HCT116 (cell line): ENCODE measurements at regions not wholly inside any gene's neighbourhood (a gene's known extent, or its start where the extent isn't known, plus 50 kb on each side); places are given as distances from the start of the nearest gene placed in this dataset.

ENCODE experiments used
- ATAC-seq: fragments of 200-7000 bp; cut with Tn5 transposase; 2 replicates; pipeline ENCODE4 v1.9.1; 2020; ENCODE audit warnings: mild to moderate bottlenecking, moderate library complexity
- BruUV-seq: library from RNA; stranded (reverse); fragments of 400-500 nt; replicated peaks from 2 replicates; lab custom pipeline; 2021; lab: Mats Ljungman, UMichigan
- CTCF ChIA-PET: fragments of 300-600 bp; sonication (Branson Sonifier 250); formaldehyde crosslinking; loops from one replicate; lab custom pipeline; 2021; ENCODE audit warnings: antibody characterized with exemption; lab: Charles Lee
- POLR2A ChIA-PET: fragments of 300-600, 350-600 bp; sonication (Branson Sonifier 250); formaldehyde crosslinking; loops from one replicate; lab custom pipeline; 2021; ENCODE audit warnings: antibody characterized with exemption; lab: Charles Lee
- RAD21 ChIA-PET, 2 experiments: fragments of 300-600 bp; sonication (Branson Sonifier 250); formaldehyde crosslinking; loops; one replicate each; lab custom pipeline; 2023; ENCODE audit warnings: low total read pairs in 2 of 2; ENCODE audit not compliant: uncharacterized antibody in 2 of 2, unreplicated experiment in 2 of 2, low non-redundant PET in 1 of 2; lab: Charles Lee
- DNase-seq: peaks from one replicate; pipeline ENCODE4 v3.0.0-alpha.2; 2010; ENCODE audit warnings: low read depth, low spot score
- H2AFZ ChIP-seq: fragments of 200-600 bp; shearing (Covaris generic), sonication (generic); 2 replicates; pipeline ENCODE4 v1.6.1; 2017; ENCODE audit warnings: low read depth, mixed run types, mixed read lengths, antibody characterized with exemption, low read length; ENCODE audit not compliant: poor library complexity, severe bottlenecking
- H3K27ac ChIP-seq: 2 replicates; pipeline ENCODE4 v1.5.1; 2012; ENCODE audit warnings: low read depth, low read length
- H3K27me3 ChIP-seq: fragments of 200-600 bp; sonication (generic); 2 replicates; pipeline ENCODE4 v1.6.1; 2016; ENCODE audit warnings: mixed run types, low read length, mixed read lengths; ENCODE audit not compliant: insufficient read depth
- H3K36me3 ChIP-seq, 2 experiments: fragments of 200-500 bp in 1 of 2; fragments of 200-600 bp in 1 of 2; sonication (Bioruptor generic) in 1 of 2; sonication (generic) in 1 of 2; 2 replicates each; pipeline versions ENCODE4 v1.5.1 to v1.6.1; 2014 to 2016; ENCODE audit warnings: low read length in 2 of 2, inconsistent platforms in 1 of 2, mixed read lengths in 1 of 2, mixed run types in 1 of 2; ENCODE audit not compliant: insufficient read depth in 2 of 2, control insufficient read depth in 1 of 2
- H3K4me1 ChIP-seq, 2 experiments: fragments of 200-600 bp in 1 of 2; sonication (generic) in 1 of 2; 2 replicates each; pipeline versions ENCODE4 v1.5.1 to v1.6.1; 2012 to 2017; ENCODE audit warnings: low read length in 2 of 2, inconsistent platforms in 1 of 2, mild to moderate bottlenecking in 1 of 2, mixed read lengths in 1 of 2, mixed run types in 1 of 2, moderate library complexity in 1 of 2; ENCODE audit not compliant: insufficient read depth in 2 of 2, control insufficient read depth in 1 of 2
- H3K4me2 ChIP-seq: fragments of 200-600 bp; sonication (generic); 2 replicates; pipeline ENCODE4 v1.6.1; 2017; ENCODE audit warnings: mixed run types, low read length, mixed read lengths
- H3K4me3 ChIP-seq, 2 experiments: fragments of 200-600 bp in 1 of 2; sonication (generic) in 1 of 2; replicated peaks in 1 of 2; 2 replicates each; pipeline ENCODE4 v1.5.1; 2011 to 2016; ENCODE audit warnings: low read length in 2 of 2, control low read depth in 1 of 2, low read depth in 1 of 2, mild to moderate bottlenecking in 1 of 2, mixed read lengths in 1 of 2, mixed run types in 1 of 2
- H3K79me2 ChIP-seq: fragments of 200-600 bp; sonication (generic); 2 replicates; pipeline ENCODE4 v1.6.1; 2017; ENCODE audit warnings: mild to moderate bottlenecking, mixed run types, low read length, moderate library complexity, mixed read lengths; ENCODE audit not compliant: insufficient read depth
- H3K9ac ChIP-seq: fragments of 200-600 bp; sonication (generic); 2 replicates; pipeline ENCODE4 v1.6.1; 2016; ENCODE audit warnings: low read length, mixed read lengths
- H3K9me2 ChIP-seq: fragments of 200-600 bp; sonication (generic), shearing (Covaris generic); 2 replicates; pipeline ENCODE4 v1.6.1; 2017; ENCODE audit warnings: mixed run types, mild to moderate bottlenecking, moderate library complexity; ENCODE audit not compliant: insufficient read depth
- H3K9me3 ChIP-seq, 2 experiments: fragments of 200-500 bp in 1 of 2; fragments of 200-600 bp in 1 of 2; sonication (Bioruptor generic) in 1 of 2; sonication (generic) in 1 of 2; 2 replicates each; pipeline ENCODE4 v1.6.1; 2014 to 2017; ENCODE audit warnings: low read length in 2 of 2, mixed read lengths in 2 of 2, inconsistent platforms in 1 of 2, low read depth in 1 of 2, mild to moderate bottlenecking in 1 of 2, mixed run types in 1 of 2, moderate library complexity in 1 of 2; ENCODE audit not compliant: control insufficient read depth in 1 of 2, insufficient read depth in 1 of 2
- H4K20me1 ChIP-seq: fragments of 200-600 bp; sonication (generic), shearing (Covaris generic); 2 replicates; pipeline ENCODE4 v1.6.1; 2017; ENCODE audit warnings: mixed run types, mild to moderate bottlenecking, moderate library complexity; ENCODE audit not compliant: insufficient read depth
- CBX3 ChIP-seq: IDR thresholded peaks from 2 replicates; pipeline ENCODE4 v1.6.1; 2012; ENCODE audit warnings: low read depth
- CEBPB ChIP-seq: IDR thresholded peaks from 2 replicates; pipeline ENCODE4 v1.6.1; 2012; ENCODE audit warnings: low read depth
- ELF1 ChIP-seq: IDR thresholded peaks from 2 replicates; pipeline ENCODE4 v1.6.1; 2012; ENCODE audit warnings: low read depth, borderline replicate concordance
- EZH2 ChIP-seq: fragments of 200-600 bp; sonication (generic); IDR thresholded peaks from 2 replicates; pipeline ENCODE4 v1.6.1; 2017; ENCODE audit warnings: antibody characterized with exemption, mixed run types
- EZH2phosphoT487 ChIP-seq: fragments of 200-600 bp; IDR thresholded peaks from 2 replicates; pipeline ENCODE4 v1.6.1; 2018; ENCODE audit warnings: antibody characterized with exemption, borderline replicate concordance
- FOSL1 ChIP-seq: IDR thresholded peaks from 2 replicates; pipeline ENCODE4 v1.6.1; 2012; ENCODE audit warnings: low read depth
- JUND ChIP-seq: IDR thresholded peaks from 2 replicates; pipeline ENCODE4 v1.6.1; 2012
- POLR2A ChIP-seq: IDR thresholded peaks from 2 replicates; pipeline ENCODE4 v1.7.0; 2011; ENCODE audit warnings: borderline replicate concordance; ENCODE audit not compliant: insufficient read depth, insufficient read length; ENCODE audit errors: extremely low read depth
- SIN3A ChIP-seq: IDR thresholded peaks from 2 replicates; pipeline ENCODE4 v1.6.1; 2012; ENCODE audit warnings: low read depth
- SRF ChIP-seq: IDR thresholded peaks from 2 replicates; pipeline ENCODE4 v1.6.1; 2012; ENCODE audit warnings: low read depth
- TCF7L2 ChIP-seq: IDR thresholded peaks from 2 replicates; pipeline ENCODE4 v1.7.0; 2011; ENCODE audit warnings: borderline replicate concordance, inconsistent platforms; ENCODE audit not compliant: insufficient read depth, insufficient read length; ENCODE audit errors: extremely low read depth
- ZNF274 ChIP-seq: fragments of 200-500 bp; sonication (Bioruptor generic); IDR thresholded peaks from 2 replicates; pipeline ENCODE4 v1.6.1; 2014; ENCODE audit warnings: mild to moderate bottlenecking, low read depth, low read length, inconsistent platforms
- intact Hi-C: fragments of 100-400 bp; cut with micrococcal nuclease; formaldehyde crosslinking; loops from 2 replicates; pipeline ENCODE4 v1.10.0; 2022
- TF ChIP-seq, protein P1 (sequence below): IDR thresholded peaks from 2 replicates; pipeline ENCODE4 v1.6.1; 2012
- TF ChIP-seq, protein P2 (sequence below): IDR thresholded peaks from 2 replicates; pipeline ENCODE4 v1.6.1; 2011; ENCODE audit warnings: mild to moderate bottlenecking, low read length, moderate library complexity; ENCODE audit not compliant: insufficient replicate concordance; ENCODE audit errors: extremely low read depth
- TF ChIP-seq, protein P3 (sequence below), 3 experiments: fragments of 200-600 bp in 1 of 3; sonication (generic) in 1 of 3; IDR thresholded peaks in 2 of 3; conservative IDR thresholded peaks in 1 of 3; 2 replicates each; pipeline ENCODE4 v1.5.1; 2012 to 2017; ENCODE audit warnings: low read depth in 2 of 3, low read length in 2 of 3, antibody characterized with exemption in 1 of 3, borderline replicate concordance in 1 of 3, control low read depth in 1 of 3, mild to moderate bottlenecking in 1 of 3, mixed read lengths in 1 of 3, mixed run types in 1 of 3, moderate library complexity in 1 of 3; ENCODE audit not compliant: insufficient read depth in 1 of 3
- TF ChIP-seq, protein P4 (sequence below): IDR thresholded peaks from 2 replicates; pipeline ENCODE4 v1.6.1; 2012

DNA sequence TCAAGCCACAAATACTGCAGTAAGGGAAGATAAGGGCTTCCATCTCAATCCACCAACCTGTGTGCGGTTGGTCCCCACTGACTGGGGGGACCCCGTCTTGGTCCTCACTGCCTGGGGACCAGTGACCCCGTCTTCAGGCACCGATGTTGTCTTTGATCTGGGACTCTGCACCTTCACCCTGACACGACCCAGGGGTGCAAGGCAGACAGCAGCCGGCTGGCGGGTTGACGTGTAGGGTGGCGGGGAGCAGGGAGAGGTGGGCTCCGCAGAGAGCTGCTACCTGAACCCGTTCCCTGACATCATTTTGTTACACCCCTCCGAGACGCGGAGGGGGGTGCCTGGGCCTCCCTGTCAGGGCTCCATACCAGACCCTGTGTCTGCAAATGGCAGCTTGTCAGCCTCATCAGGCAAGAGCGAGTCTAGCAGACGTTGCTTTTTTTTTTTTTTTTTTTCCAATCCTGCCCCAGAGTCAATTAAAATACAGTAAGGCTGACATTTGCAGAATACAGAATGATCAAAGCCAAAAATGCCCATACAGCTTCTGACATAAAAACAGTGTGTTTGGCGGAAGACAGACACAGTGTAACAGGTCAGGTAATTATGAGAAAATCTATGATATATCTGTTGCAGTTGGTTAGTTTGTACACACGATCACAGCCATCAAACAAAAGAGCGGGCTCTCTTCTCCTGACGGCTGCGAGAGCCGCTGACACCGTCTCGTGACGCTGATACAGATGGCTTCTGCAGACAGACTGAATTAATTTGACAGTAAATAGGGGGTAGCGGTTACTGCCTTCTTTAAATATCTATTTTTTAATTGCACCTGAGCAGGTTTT lies 118.6 kb downstream of the CRLF2 start (continued):
- TF ChIP-seq TCF7L2 (no peak), SRF (no peak), CEBPB (no peak), EZH2 (no peak)
- TF ChIP-seq, protein P1, sequence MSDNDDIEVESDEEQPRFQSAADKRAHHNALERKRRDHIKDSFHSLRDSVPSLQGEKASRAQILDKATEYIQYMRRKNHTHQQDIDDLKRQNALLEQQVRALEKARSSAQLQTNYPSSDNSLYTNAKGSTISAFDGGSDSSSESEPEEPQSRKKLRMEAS, result no peak

DNA sequence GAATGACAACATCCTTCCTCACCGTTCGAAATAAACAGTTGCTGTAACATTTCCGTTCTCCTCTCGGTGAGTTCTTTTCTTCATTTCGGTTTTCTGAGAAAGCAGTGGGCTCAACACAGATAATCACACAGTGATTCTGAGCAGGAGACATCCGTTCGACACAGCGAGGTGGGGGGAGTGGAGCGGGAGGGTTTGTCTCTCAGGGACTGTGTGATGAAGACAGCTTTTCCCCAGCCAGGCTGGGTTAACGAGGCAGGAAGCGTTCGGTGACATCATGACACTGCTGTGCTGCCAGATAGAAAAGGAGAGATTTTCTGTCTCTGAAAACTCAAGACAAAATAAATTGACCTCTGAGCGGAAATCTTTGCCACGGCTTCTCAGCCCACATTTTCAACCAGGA lies 119.3 kb downstream of the CRLF2 start:
- ChIA-PET RAD21 (no interaction called here), CTCF (no interaction called here), POLR2A (no interaction called here)
- no peaks in the 10 kb centered on the region for H3K36me3 ChIP-seq
- H2AFZ ChIP-seq, result no peak overlapping the region
- H3K9me2 ChIP-seq, result no peaks in the 10 kb centered on the region
- TF ChIP-seq, protein P2, sequence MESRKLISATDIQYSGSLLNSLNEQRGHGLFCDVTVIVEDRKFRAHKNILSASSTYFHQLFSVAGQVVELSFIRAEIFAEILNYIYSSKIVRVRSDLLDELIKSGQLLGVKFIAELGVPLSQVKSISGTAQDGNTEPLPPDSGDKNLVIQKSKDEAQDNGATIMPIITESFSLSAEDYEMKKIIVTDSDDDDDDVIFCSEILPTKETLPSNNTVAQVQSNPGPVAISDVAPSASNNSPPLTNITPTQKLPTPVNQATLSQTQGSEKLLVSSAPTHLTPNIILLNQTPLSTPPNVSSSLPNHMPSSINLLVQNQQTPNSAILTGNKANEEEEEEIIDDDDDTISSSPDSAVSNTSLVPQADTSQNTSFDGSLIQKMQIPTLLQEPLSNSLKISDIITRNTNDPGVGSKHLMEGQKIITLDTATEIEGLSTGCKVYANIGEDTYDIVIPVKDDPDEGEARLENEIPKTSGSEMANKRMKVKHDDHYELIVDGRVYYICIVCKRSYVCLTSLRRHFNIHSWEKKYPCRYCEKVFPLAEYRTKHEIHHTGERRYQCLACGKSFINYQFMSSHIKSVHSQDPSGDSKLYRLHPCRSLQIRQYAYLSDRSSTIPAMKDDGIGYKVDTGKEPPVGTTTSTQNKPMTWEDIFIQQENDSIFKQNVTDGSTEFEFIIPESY, result no peak
- TF ChIP-seq SIN3A (no peak), JUND (no peak), FOSL1 (no peak), POLR2A (no peak), EZH2phosphoT487 (no peak), CBX3 (no peak), ZNF274 (no peak), EZH2 (no peak), ELF1 (no peak), TCF7L2 (no peak)
- TF ChIP-seq, protein P3, sequence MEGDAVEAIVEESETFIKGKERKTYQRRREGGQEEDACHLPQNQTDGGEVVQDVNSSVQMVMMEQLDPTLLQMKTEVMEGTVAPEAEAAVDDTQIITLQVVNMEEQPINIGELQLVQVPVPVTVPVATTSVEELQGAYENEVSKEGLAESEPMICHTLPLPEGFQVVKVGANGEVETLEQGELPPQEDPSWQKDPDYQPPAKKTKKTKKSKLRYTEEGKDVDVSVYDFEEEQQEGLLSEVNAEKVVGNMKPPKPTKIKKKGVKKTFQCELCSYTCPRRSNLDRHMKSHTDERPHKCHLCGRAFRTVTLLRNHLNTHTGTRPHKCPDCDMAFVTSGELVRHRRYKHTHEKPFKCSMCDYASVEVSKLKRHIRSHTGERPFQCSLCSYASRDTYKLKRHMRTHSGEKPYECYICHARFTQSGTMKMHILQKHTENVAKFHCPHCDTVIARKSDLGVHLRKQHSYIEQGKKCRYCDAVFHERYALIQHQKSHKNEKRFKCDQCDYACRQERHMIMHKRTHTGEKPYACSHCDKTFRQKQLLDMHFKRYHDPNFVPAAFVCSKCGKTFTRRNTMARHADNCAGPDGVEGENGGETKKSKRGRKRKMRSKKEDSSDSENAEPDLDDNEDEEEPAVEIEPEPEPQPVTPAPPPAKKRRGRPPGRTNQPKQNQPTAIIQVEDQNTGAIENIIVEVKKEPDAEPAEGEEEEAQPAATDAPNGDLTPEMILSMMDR (IDR thresholded peaks at IDR 0.05 in 2 of 3, conservative IDR thresholded peaks at IDR 0.05 in 1 of 3; ENCODE audit: borderline replicate concordance in 1 of 3, insufficient read depth in 1 of 3, low read depth in 2 of 3, low read length in 2 of 3), result no peak
- TF ChIP-seq, protein P4, sequence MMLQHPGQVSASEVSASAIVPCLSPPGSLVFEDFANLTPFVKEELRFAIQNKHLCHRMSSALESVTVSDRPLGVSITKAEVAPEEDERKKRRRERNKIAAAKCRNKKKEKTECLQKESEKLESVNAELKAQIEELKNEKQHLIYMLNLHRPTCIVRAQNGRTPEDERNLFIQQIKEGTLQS, result no peak
- TF ChIP-seq, protein P1, result no peak
- intact Hi-C loops, result no loop called here
- H3K9me3 ChIP-seq, result no peaks in the 10 kb centered on the region
- H3K27ac ChIP-seq, result no peak overlapping the region
- H4K20me1 ChIP-seq, result no peaks in the 10 kb centered on the region
- H3K9ac ChIP-seq, result no peak overlapping the region
- no peak overlapping the region for H3K4me2 ChIP-seq
- DNase-seq (no peak), ATAC-seq (no peak)
- H3K79me2 ChIP-seq, result no peaks in the 10 kb centered on the region
- no TSS peak for BruUV-seq
- no peaks in the 10 kb centered on the region for H3K27me3 ChIP-seq
- no peak overlapping the region for H3K4me3 ChIP-seq
- H3K4me1 ChIP-seq, result no peaks in the 10 kb centered on the region
